ENCODE measurements at regions not wholly inside any gene's neighbourhood (a gene's known extent, or its start where the extent isn't known, plus 50 kb on each side); places are given as distances from the start of the nearest gene placed in this dataset.

- no peak for DNase-seq
These were observed 65.0 kb upstream of the ETV3 start for GRCh38 chr1:157203166-157203565.

DNA sequence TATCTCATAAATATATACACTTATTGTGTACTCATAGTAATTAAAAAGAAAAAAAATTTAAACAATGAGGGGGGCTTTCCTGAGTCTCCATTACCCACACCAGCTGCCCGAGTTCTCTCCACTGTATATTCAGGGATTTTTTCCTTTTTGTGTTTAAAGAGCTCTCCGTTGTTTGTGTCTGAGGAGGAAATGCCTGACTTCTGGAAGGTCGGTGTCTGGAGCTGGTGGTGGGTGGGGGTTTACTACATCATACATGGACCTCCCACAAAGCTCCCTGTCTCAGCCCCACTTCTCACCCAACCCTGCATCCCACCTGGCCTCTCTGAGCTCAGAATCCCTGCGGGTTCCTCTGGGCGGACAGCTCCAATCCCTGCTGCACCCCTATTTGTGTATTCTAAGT, 64.1 kb upstream of the ETV3 start:
- DNase-seq, result no peak

GRCh38 chr1:157201767-157202166, 63.6 kb upstream of the ETV3 start:
- DNase-seq, result no peak

DNA sequence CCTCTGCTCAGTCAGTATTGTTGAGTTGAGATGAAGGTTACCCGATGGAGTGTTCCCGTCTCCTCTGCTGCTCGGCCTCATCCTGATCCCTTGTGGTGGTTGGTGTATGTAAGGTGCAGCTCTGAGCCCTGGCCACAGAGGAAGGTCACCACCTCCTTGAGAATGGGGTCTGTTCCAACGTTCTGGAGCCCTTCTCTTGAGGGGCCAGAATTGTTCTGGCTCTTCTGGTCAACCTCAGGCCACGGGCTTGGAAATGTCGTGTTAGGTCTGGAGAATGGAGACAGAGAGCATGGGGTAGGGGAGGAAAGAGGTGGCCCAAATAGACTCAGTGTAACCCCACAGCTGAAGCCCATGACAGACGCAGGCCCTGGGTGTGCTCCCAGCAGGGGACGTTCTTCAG, 62.3 kb upstream of the ETV3 start:
- no peak for DNase-seq

DNA sequence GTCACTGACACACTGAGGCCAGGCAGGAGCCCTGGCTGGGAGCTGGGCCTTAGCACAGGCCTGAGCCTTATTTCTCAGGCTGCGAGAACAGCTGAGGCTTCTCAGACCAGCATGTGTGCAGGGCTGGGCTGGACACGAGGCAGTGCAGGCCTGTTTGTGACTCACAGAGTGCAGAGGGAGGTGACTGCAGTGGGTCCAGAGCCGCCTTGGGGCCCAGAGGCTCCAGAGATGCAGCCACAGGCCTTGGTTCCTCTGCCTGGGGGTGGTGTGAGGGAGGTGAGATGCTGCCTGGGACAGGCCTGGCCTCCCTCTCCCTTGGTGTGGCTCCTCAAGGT, 61.2 kb upstream of the ETV3 start:
- DNase-seq, result no peak

- DNase-seq, result no peak
These were observed 60.6 kb upstream of the ETV3 start for GRCh38 chr1:157198619-157199420.

GRCh38 chr1:157197906-157198435, 59.8 kb upstream of the ETV3 start:
- no peak for DNase-seq

DNA sequence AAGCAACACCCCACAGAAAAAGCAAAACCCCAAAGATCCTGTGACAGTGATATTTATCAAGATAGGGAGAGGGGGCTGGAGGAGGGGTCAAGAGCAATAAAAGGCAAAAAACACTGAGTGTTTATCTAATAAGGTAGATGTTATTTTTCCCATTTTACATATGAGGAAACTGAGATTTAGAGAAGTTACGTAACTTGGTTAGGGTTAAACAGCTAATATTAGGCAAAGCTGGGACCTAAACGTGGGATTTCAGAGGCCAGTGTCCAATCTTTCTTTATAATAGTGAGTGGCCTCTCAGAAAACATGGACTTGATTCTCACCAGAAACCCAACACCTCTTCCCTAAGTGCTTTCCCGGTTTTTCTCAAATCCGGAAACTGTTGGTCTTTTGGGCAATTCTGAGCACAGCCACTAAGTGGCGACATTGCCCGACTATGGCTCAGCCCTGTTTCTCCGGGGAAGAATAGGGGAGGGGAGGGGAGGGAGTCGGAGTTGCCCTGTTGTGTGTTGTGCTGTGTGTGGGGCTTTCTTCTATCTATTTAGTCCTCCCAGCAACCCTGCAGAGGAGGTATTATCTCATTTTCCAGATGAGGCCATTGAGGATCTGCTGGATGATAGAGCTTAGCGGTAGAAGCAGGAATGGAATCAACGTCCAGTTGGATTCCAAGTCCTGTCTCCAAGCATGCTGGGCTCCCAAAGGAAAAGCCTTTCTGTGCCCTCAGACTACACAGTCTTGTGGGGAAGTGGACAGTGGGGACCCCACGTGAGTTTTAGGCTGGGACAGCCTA, 58.7 kb upstream of the ETV3 start:
- DNase-seq, result peak in 1 of 2 experiments; percentile 24

GRCh38 chr1:157196245-157196543, 58.0 kb upstream of the ETV3 start:
- DNase-seq, result no peak

- DNase-seq, result no peak
These were observed 57.5 kb upstream of the ETV3 start for GRCh38 chr1:157195521-157196244.

DNA sequence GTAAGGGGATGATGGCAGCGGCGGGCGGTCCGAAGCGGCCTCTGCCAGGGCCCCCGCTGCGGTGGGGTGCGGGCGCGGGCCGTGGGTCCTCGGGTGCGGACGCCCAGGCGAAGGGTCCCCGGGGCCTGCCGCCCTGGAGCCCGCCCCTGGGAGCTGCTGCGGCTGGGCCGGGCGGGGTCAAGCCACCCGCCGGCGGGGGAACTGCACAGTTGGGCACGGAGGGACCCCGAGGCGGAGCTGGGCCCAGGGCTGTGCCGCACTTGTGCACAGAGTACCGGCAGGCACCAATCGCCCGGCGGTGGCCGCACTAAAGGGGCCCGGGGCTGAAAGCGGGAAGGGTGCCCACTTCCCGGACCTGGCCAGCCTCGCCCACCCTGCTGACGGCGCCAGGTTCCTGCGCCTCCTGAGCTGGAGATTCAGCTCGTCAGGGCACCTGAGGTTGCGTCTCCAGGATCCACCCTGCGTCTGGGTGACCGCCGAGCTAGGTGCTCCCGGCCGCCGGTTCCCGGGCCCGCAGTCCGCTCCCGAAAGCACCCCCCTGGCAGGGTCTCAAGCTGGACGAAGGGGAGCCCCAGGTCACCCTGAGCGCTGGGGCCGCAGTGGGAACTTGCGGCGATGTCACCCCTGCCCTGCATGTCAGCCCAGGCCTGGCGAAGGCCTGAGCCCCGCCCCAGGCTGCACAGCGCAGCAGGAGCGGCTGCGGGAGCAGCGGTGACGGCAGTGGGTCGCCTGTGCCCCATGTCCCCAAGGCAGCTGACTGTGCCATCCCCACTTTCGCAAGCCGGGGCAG, 56.7 kb upstream of the ETV3 start:
- DNase-seq, result no peak

DNA sequence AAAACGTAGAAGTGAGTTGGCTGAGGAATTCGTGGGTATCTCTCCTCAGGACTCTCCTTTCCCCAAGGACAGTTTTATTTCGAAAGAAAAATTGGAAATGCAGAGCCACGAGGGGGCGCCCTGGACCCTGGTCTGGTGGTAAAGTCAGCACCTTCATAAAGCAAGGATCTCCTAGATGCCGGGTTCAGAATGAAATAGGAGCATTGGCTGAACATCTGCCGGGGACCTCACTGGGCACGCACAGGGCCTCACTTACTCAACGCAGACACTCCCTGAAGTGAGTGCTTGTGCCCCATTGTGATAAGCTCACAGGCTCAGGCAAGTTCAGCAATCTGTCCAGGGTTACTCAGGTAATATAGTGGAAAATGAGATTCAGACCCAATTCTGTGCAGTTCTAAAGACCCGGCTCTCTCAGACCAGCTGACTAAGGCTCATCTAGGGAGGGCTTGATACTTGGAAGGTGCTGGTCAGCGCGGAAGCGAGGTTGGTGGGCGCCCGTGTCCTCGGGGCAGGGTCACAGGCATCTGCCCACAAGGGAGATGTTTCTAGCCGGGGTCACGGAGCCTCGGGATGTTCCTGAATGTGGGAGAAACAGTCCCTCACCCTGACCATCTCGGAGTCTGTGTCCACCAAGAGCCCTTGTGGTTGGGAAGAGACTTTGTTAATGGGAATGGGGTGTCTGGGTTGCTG, 55.7 kb upstream of the ETV3 start:
- DNase-seq, result peak; percentile 24 to 70

DNA sequence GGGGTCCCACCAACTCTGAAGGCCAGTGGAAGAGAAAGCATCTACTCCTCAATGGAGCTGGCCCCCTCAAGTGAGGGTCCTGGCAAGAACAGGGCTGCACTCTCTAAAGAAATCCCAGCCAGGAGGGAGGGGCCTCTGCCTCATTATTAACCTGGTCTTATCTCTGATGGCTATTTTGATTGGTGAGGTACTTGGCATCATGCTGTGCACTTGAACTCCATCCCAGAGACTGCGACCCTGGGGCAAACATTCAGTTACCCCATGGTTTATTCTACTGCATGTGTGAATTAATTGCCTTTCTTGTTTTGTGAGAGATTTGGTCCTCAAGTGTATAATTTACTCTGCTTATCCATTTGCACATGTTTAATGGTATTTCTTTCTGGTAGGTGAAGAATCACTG, 55.0 kb upstream of the ETV3 start:
- no peak for DNase-seq

DNA sequence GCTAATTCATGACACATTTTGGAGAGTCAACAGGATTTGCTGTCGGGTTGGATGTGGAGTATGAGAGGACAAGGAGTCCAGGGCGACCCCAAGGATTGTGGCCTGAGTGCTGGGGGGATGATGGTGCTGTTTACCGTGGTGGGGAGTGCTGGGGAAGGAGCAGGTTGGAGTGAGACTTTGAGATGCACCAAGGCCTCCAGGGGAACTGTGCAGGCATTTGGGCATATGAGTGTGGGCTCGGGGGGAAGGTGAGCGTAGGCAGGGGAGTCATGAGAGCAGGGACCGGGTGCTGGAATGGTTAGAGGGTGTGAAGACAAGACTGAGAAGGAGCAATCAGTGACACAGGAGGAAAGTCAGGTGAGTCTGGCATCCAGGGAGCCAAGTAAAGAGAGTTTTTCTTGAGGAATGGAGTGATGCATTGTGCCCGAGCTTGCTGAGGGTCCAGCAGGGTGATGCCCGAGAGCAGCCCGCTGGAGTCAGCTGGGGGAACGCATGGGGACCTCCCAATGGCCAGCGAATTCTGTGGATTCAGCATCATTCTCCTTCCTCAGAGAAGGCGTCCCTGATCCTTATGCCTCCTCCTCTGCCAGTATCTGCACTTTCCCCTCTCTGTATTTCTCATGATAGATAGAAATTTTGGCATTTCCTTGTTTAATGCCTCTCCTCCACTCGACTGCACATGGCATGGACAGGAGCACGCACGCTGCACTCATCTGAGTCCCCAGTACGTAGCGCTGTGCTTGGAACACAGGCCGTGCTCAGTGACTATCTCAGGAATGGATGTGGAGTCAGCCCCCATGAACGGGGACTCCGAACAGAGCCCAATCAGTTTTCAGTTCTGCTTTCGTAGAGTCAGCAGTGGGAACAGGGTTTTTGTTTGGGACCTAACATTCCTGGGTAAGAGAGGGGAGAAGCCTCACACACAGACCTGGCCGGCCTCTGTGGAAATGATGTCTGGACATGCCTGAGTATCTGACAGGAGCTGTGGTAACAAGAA, 52.1 kb upstream of the ETV3 start:
- no peak for DNase-seq

- DNase-seq, result no peak
These were observed 50.9 kb upstream of the ETV3 start for GRCh38 chr1:157189096-157189495.
